ENCODE measurements at regions not wholly inside any gene's neighbourhood (a gene's known extent, or its start where the extent isn't known, plus 50 kb on each side); places are given as distances from the start of the nearest gene placed in this dataset.
A peak's percentile ranks its signal among the peaks of the same experiment; 100 is the strongest.

- FAIRE-seq: no peak
- no peak for DNase-seq
- Histone ChIP-seq H3K9me3 (ENCODE audit: control insufficient read depth in 2 of 3, insufficient read depth in 1 of 3, low read length in 3 of 3) (no peaks in the 10 kb centered on the region), H3K27me3 (ENCODE audit: control insufficient read depth, insufficient read depth, low read length) (no peaks in the 10 kb centered on the region), H3K4me3 (ENCODE audit: low read length in 3 of 3) (no peak overlapping the region), H3K9ac (ENCODE audit: low read length in 3 of 3) (no peak overlapping the region), H3K36me3 (ENCODE audit: control insufficient read depth in 2 of 3, insufficient read depth in 3 of 3, low read length in 3 of 3) (no peaks in the 10 kb centered on the region), H3K27ac (ENCODE audit: low read depth in 2 of 2, low read length in 2 of 2) (no peak overlapping the region), H3K4me1 (ENCODE audit: control insufficient read depth in 2 of 3, insufficient read depth in 2 of 3, low read depth in 1 of 3, low read length in 3 of 3) (no peaks in the 10 kb centered on the region)
- no peak for TF ChIP-seq CTCF (IDR thresholded peaks at IDR 0.05; ENCODE audit: borderline replicate concordance, extremely low read depth, insufficient read depth)
- intact Hi-C loops (cut with DNase I): no loop called here
Measured at GRCh38 chr12:125530876-125531275, 465.6 kb downstream of the AACS start.

- H3K27ac ChIP-seq (ENCODE audit: low read depth in 2 of 2, low read length in 2 of 2): no peak overlapping the region
- H3K36me3 ChIP-seq (ENCODE audit: control insufficient read depth in 2 of 3, insufficient read depth in 3 of 3, low read length in 3 of 3): no peaks in the 10 kb centered on the region
- FAIRE-seq (no peak), DNase-seq (no peak)
- intact Hi-C loops (cut with DNase I): no loop called here
- H3K9ac ChIP-seq (ENCODE audit: low read length in 3 of 3): no peak overlapping the region
- no peaks in the 10 kb centered on the region for H3K9me3 ChIP-seq (ENCODE audit: control insufficient read depth in 2 of 3, insufficient read depth in 1 of 3, low read length in 3 of 3)
- H3K27me3 ChIP-seq (ENCODE audit: control insufficient read depth, insufficient read depth, low read length): no peaks in the 10 kb centered on the region
- no peak overlapping the region for H3K4me3 ChIP-seq (ENCODE audit: low read length in 3 of 3)
- TF ChIP-seq CTCF (IDR thresholded peaks at IDR 0.05; ENCODE audit: borderline replicate concordance, extremely low read depth, insufficient read depth): no peak
- no peaks in the 10 kb centered on the region for H3K4me1 ChIP-seq (ENCODE audit: control insufficient read depth in 2 of 3, insufficient read depth in 2 of 3, low read depth in 1 of 3, low read length in 3 of 3)
Measured at GRCh38 chr12:125531574-125531973, 466.3 kb downstream of the AACS start.

- Histone ChIP-seq H3K9me3 (ENCODE audit: control insufficient read depth in 2 of 3, insufficient read depth in 1 of 3, low read length in 3 of 3) (no peaks in the 10 kb centered on the region), H3K9ac (ENCODE audit: low read length in 3 of 3) (no peak overlapping the region), H3K4me3 (ENCODE audit: low read length in 3 of 3) (no peak overlapping the region), H3K27ac (ENCODE audit: low read depth in 2 of 2, low read length in 2 of 2) (no peak overlapping the region), H3K27me3 (ENCODE audit: control insufficient read depth, insufficient read depth, low read length) (no peaks in the 10 kb centered on the region), H3K36me3 (ENCODE audit: control insufficient read depth in 2 of 3, insufficient read depth in 3 of 3, low read length in 3 of 3) (no peaks in the 10 kb centered on the region), H3K4me1 (ENCODE audit: control insufficient read depth in 2 of 3, insufficient read depth in 2 of 3, low read depth in 1 of 3, low read length in 3 of 3) (no peaks in the 10 kb centered on the region)
- DNase-seq (peak in 4 of 5 donors; percentile 57 to 68 (median 62)), FAIRE-seq (no peak)
- intact Hi-C loops (cut with DNase I): no loop called here
- TF ChIP-seq CTCF (IDR thresholded peaks at IDR 0.05; ENCODE audit: borderline replicate concordance, extremely low read depth, insufficient read depth): peak; percentile 33
Measured at GRCh38 chr12:125533434-125534029, 468.3 kb downstream of the AACS start.
